Fibroblast of lung (primary cell): ENCODE measurements at regions not wholly inside any gene's neighbourhood (a gene's known extent, or its start where the extent isn't known, plus 50 kb on each side); places are given as distances from the start of the nearest gene placed in this dataset.
"Not testable (repeated sequence)": the region's sequence is repeated elsewhere in the genome, so short reads cannot be mapped to it uniquely, and the experiment has no call there.

Source experiments
- DNase-seq, 2 donors: peaks; one replicate each; pipeline versions ENCODE4 v3.0.0 to v3.0.0-alpha.2; 2010; ENCODE audit warnings: low read depth in 2 of 2
- H2AFZ ChIP-seq: 2 replicates; pipeline ENCODE4 v1.5.1; 2012; ENCODE audit warnings: low read length, control low read depth, inconsistent platforms
- H3K27ac ChIP-seq: 2 replicates; pipeline ENCODE4 v1.5.1; 2011; ENCODE audit warnings: low read length, control low read depth; ENCODE audit not compliant: insufficient read depth
- H3K27me3 ChIP-seq: 2 replicates; pipeline ENCODE4 v1.5.1; 2011; ENCODE audit warnings: mild to moderate bottlenecking, low read length; ENCODE audit not compliant: control insufficient read depth, insufficient read depth
- H3K36me3 ChIP-seq: 2 replicates; pipeline ENCODE4 v1.5.1; 2011; ENCODE audit warnings: low read length; ENCODE audit not compliant: control insufficient read depth, insufficient read depth
- H3K4me1 ChIP-seq: 2 replicates; pipeline ENCODE4 v1.5.1; 2011; ENCODE audit warnings: low read length; ENCODE audit not compliant: control insufficient read depth, insufficient read depth; ENCODE audit errors: extremely low read depth
- H3K4me2 ChIP-seq: 2 replicates; pipeline ENCODE4 v1.5.1; 2011; ENCODE audit warnings: low read length, control low read depth; ENCODE audit not compliant: insufficient read depth; ENCODE audit errors: extremely low read depth
- H3K4me3 ChIP-seq, 4 experiments: fragments of 200-600 bp in 1 of 4; sonication (generic) in 1 of 4; replicated peaks in 1 of 4; 2 replicates each; pipeline ENCODE4 v1.5.1; 2011 to 2016; ENCODE audit warnings: low read length in 4 of 4, low read depth in 3 of 4, mild to moderate bottlenecking in 3 of 4, control low read depth in 2 of 4, inconsistent platforms in 1 of 4, mixed read lengths in 1 of 4; ENCODE audit not compliant: insufficient read depth in 1 of 4; ENCODE audit errors: control extremely low read depth in 1 of 4
- H3K79me2 ChIP-seq: 2 replicates; pipeline ENCODE4 v1.5.1; 2012; ENCODE audit warnings: mild to moderate bottlenecking, low read length, inconsistent platforms; ENCODE audit not compliant: control insufficient read depth, insufficient read depth
- H3K9ac ChIP-seq: 2 replicates; pipeline ENCODE4 v1.5.1; 2011; ENCODE audit warnings: mild to moderate bottlenecking, low read length, control low read depth; ENCODE audit not compliant: insufficient read depth
- H3K9me3 ChIP-seq: 2 replicates; pipeline ENCODE4 v1.5.1; 2012; ENCODE audit warnings: low read depth, low read length; ENCODE audit not compliant: control insufficient read depth, insufficient read depth
- H4K20me1 ChIP-seq: 2 replicates; pipeline ENCODE4 v1.5.1; 2011; ENCODE audit warnings: low read length; ENCODE audit not compliant: control insufficient read depth, insufficient read depth; ENCODE audit errors: extremely low read depth
- CTCF ChIP-seq, 2 donors: IDR thresholded peaks in 1 of 2; conservative IDR thresholded peaks in 1 of 2; 1 replicate in 1 of 2; 2 replicates in 1 of 2; pipeline ENCODE4 v1.5.1; 2011 to 2012; ENCODE audit warnings: low read length in 2 of 2, control low read depth in 1 of 2, inconsistent platforms in 1 of 2, low read depth in 1 of 2, mild to moderate bottlenecking in 1 of 2
- EZH2 ChIP-seq: IDR thresholded peaks from 2 replicates; pipeline ENCODE4 v1.5.1; 2012; ENCODE audit warnings: low read length, control low read depth, mild to moderate bottlenecking; ENCODE audit errors: missing control alignments

DNA sequence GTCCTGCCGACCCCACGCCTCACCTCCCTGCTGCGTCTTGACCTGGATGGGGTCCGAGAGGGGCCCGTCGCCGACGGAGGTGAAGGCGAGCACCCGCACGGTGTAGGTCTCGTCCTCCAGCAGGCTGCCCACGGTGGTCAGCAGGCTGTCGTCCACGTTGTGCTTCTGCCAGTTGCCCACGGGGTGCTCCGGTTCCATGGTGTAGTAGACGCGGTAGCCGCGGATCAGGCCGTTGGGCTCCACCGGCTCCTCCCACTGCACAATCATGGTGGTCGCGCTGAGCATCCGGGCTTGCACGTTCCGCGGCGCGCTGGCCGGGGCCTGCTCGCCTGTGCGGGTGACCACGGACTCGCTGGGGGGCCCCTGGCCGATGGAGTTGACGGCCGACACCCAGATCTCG is 96.7 kb downstream of the PTPRS start:
- Histone ChIP-seq H3K27me3 (no peaks in the 10 kb centered on the region), H2AFZ (no peak overlapping the region)

GRCh38 chr19:5241896-5242295 is 98.7 kb downstream of the PTPRS start:
- not testable (repeated sequence) for H3K27me3 ChIP-seq, DNase-seq, H3K9ac ChIP-seq, H3K79me2 ChIP-seq, H3K4me2 ChIP-seq, H3K9me3 ChIP-seq, H4K20me1 ChIP-seq, H3K27ac ChIP-seq, H3K4me1 ChIP-seq, H3K4me3 ChIP-seq, H2AFZ ChIP-seq
- peaks cover 11% of the 10 kb centered on the region for H3K36me3 ChIP-seq

More for the DNA sequence above, 96.7 kb downstream of the PTPRS start:
- H3K9ac ChIP-seq: no peak overlapping the region
- no peaks in the 10 kb centered on the region for H3K9me3 ChIP-seq
- peaks cover 10% of the 10 kb centered on the region for H3K36me3 ChIP-seq
- no peak overlapping the region for H3K27ac ChIP-seq
- H4K20me1 ChIP-seq: no peaks in the 10 kb centered on the region
- no peaks in the 10 kb centered on the region for H3K79me2 ChIP-seq
- DNase-seq: no peak
- H3K4me1 ChIP-seq: no peaks in the 10 kb centered on the region
- H3K4me3 ChIP-seq: no peak overlapping the region
- TF ChIP-seq CTCF (conservative IDR thresholded peaks at IDR 0.05 in 1 of 2, IDR thresholded peaks at IDR 0.05 in 1 of 2; ENCODE audit: low read depth in 1 of 2, low read length in 2 of 2) (no peak), EZH2 (no peak)
- H3K4me2 ChIP-seq: no peak overlapping the region

- no peaks in the 10 kb centered on the region for H3K79me2 ChIP-seq
- no peak overlapping the region for H3K9ac ChIP-seq
- H3K27me3 ChIP-seq: no peaks in the 10 kb centered on the region
- no peaks in the 10 kb centered on the region for H3K4me1 ChIP-seq
- H4K20me1 ChIP-seq: no peaks in the 10 kb centered on the region
- H3K4me3 ChIP-seq: no peak overlapping the region
- no peak overlapping the region for H2AFZ ChIP-seq
- no peak overlapping the region for H3K4me2 ChIP-seq
- no peak for DNase-seq
- H3K9me3 ChIP-seq: no peaks in the 10 kb centered on the region
- peaks cover 9% of the 10 kb centered on the region for H3K36me3 ChIP-seq
- TF ChIP-seq EZH2 (no peak), CTCF (conservative IDR thresholded peaks at IDR 0.05 in 1 of 2, IDR thresholded peaks at IDR 0.05 in 1 of 2; ENCODE audit: low read depth in 1 of 2, low read length in 2 of 2) (no peak)
- H3K27ac ChIP-seq: no peak overlapping the region
Measured at GRCh38 chr19:5240011-5240410, 100.6 kb downstream of the PTPRS start.
